SK-N-SH (cell line): ENCODE measurements at regions not wholly inside any gene's neighbourhood (a gene's known extent, or its start where the extent isn't known, plus 50 kb on each side); places are given as distances from the start of the nearest gene placed in this dataset.

Source experiments
- CTCF ChIP-seq: fragments of 200-600 bp; sonication (generic); IDR thresholded peaks from 2 replicates; pipeline ENCODE4 v1.6.1; 2017; ENCODE audit warnings: antibody characterized with exemption, mild to moderate bottlenecking, moderate library complexity
- USF1 ChIP-seq: IDR thresholded peaks from 2 replicates; pipeline ENCODE4 v1.4.0; 2012; ENCODE audit warnings: low read depth, borderline replicate concordance
- USF2 ChIP-seq: fragments of 150-350 bp; IDR thresholded peaks from 2 replicates; pipeline ENCODE4 v1.6.1; 2017; ENCODE audit warnings: antibody characterized with exemption, low read length, low read depth, borderline replicate concordance

GRCh38 chr16:54360681-54361080 is 74.1 kb upstream of the IRX3 start:
- TF ChIP-seq USF2 (no peak), CTCF (no peak), USF1 (no peak)
